HG02678 (cell line): ENCODE measurements at regions not wholly inside any gene's neighbourhood (a gene's known extent, or its start where the extent isn't known, plus 50 kb on each side); places are given as distances from the start of the nearest gene placed in this dataset.
"Not testable (repeated sequence)": the region's sequence is repeated elsewhere in the genome, so short reads cannot be mapped to it uniquely, and the experiment has no call there.

ENCODE experiments used
- ATAC-seq: cut with Tn5 transposase; IDR thresholded peaks from one replicate; pipeline ENCODE4 v1.9.1; 2021; ENCODE audit warnings: mild to moderate bottlenecking, moderate library complexity; ENCODE audit not compliant: unreplicated experiment

DNA sequence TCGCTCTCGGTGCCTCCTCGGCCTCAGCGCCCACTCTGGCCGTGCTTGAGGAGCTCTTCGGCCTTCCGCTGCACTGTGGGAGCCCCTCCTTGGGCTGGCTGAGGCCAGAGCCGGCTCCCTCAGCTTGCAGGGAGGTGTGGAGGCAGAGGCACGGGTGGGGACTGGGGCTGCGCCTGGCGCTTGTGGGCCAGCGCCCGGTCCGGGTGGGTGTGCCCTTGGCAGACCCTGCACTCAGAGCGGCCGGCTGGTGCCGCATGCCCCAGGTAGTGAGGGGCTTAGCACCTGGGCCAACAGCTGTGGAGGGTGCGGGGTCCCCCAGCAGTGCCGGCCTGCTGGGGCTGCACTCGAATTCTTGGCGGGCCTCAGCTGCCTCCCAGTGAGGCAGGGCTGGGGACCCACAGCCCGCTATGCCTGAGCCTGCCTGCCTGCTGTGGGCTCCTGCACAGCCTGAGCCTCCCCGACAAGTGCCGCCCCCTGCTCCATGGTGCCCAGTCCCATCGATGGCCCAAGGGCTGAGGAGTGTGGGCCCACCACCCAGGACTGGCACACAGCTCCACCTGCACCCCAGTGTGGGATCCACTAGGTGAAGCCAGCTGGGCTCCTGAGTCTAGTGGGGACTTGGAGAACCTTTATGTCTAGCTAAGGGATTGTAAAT lies 2085.2 kb upstream of the ACO1 start:
- no peak for ATAC-seq

DNA sequence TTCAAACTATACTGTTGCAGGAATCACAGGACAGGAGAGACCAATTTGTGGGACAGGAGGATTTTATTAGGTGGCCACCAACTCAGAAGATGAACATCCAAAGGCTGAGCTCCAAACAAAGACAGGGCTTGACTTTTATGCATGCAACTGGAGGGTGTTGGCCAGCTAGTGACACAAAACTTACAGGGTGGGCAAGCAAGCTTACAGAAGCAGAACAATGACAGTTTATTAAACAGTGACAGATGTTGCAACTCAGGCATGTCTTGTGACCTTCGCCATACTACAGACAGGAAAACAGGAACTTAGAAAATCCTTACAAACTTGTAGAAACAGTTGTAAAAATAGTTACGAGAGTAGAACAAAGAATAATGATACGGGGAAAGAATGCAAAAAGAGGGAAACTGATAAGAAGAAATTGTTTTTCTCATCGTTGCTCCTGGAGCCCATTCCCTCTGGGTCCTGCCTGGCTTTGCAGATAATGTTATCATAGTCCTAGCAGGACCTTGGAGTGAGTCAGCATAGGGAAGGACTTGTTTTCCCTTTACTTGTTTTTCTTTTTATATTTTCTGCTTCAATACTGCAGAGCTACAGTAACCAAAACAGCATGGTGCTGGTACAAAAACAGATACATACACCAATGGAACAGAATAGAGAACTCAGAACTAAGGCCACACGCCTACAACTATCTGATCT lies 2083.0 kb upstream of the ACO1 start:
- no peak for ATAC-seq

DNA sequence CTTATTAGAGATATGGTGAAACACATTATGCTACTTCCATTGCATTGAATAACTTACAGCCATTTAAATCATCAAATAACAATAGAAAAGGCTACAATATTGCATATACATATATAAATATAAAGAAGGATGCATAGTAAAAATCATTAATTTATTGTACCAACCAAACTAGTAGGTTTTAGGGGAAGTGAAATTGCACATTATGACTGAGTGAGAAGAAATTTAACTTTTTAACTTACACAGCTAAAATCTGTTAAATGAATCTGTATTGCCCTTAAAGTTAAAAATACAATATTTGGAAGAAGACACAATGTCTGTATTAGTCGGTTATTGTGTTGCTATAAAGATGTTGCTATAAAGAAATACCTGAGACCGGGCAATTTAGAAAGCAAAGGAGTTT lies 2073.7 kb upstream of the ACO1 start:
- no peak for ATAC-seq

DNA sequence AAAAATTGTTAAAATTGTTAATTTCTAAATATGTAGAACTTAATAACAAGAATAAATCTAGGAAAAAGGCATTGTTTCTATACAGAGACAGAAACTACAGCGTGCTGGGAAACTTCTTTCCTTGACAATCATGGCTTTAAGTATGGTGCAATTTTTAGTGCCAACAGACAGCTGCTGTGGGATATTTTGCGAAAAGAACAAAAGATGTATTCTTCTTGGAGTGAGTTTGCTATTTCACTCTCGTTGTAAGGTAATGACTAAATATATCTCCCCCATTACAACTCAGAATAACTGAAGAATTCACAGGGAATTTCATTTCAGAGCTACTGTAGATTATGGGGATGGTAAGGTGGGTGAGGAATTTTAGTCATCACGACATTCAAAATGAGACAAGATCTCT lies 2055.0 kb upstream of the ACO1 start:
- no peak for ATAC-seq

DNA sequence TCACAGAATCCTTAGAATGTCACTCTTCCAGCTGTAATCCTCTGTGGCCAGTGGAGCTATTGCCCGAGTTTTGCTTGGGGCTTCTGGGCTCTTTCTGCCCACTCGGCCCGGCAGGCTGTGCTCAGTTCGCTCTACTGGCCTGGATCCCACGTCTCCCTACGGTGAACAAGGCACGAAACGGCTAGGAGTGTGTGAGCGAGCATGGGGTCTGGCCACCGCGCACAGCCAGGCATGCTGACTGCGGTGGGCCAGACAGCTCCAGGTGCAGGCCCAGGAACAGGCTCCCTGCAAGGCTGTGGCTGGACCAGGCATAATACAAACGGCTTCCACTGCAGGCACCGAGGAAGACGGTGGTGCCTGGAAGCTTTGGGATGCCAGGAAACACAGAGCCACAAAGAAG lies 2035.5 kb upstream of the ACO1 start:
- no peak for ATAC-seq

DNA sequence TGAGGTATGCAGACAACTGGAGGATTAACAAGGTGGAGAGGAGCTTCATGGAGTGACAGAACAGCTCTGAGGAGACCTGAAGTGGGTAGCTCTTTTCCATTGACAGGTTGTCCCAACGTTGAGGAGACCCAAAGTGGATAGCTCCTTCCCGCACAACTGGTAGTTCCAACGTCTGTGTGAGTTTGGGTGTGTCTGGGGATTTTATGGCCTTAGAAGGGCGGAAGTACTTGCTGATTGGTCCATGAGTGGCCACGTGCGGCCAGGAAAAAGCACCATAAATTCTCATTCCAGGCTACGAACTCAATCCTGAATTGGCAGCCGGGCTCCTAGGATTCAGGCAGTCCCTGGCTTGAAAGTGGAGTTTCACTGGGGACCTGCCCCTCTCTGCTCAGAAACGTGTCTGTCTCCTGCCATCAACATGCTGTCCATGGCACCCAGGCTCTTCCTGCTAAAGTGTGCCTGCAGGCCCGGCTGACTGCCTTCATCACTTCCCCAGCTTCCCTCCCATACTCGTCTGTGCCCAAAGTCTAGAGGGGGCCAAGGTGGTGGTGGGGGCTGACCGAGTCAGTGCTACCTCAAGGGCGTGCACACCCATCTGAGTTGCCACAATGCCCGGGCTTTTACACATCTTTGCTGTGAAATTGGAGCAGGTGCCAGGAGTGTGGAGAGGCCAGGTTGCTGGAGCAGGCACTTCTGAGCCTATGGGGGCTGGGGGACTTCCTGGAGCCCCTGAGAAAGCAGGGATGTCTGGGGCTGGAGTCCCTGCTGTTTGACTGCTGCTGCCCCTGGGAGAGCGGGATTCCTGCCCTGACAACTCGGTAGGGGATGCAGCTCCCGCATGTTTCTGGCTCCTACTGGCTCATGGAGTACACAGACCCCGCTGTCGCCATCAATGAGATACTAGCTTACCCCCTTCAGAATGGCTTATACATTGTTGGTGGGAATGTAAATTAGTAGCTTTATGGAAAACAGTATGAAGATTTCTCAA lies 2034.6 kb upstream of the ACO1 start:
- ATAC-seq: no peak

DNA sequence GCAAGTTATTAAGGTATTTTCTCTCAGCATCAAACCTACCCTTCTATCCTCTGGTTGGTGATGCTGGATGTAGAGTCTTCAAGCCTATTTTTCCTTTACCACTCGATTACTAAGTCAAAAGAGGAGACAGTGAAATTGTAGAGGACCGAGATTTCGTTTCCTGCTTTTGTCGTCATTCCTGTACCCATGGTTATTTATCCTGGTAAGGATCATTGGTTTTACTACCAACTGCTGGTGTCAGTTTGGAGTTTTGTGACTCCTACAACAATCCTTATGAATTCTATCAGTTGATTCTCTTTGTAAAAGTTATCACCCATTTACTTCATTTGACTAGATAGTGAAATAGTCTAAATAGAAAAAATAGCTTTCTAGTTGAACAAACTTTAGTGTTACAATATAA lies 2028.2 kb upstream of the ACO1 start:
- no peak for ATAC-seq

DNA sequence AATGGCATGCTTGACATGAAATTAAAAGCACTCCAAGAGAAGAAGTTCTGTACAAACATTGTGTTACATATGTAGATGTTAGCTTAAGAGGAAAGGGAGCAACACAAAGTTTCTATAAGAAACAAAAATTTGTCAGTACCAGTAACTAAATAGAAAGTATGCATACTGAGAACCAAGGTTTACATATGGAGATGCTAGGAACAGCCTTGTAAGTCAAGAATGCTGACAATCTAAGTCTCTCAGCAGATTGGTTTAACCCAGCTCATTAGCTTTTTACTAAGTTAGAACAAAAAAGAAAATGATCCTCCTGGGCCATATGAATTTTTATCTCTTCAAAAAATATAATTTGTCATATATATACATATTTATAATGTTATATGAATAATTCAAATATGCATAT lies 2022.1 kb upstream of the ACO1 start:
- ATAC-seq: no peak

DNA sequence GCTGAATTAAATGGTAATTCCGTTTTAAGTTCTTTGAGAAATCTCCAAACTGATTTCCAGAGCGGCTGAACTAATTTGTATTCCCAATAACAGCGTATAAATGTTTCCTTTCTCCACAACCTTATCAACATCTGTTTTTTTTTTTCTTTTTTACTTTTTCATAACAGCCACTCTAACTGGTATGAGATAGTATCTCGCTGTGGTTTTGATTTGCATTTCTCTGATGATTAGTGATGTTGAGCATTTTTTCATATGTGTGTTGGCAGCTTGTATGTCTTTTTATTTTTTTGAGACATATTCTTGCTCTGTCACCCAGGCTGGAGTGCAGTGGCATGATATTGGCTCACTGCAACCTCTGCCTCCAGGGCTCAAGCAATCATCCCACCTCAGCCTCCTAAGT lies 2018.3 kb upstream of the ACO1 start:
- not testable (repeated sequence) for ATAC-seq

DNA sequence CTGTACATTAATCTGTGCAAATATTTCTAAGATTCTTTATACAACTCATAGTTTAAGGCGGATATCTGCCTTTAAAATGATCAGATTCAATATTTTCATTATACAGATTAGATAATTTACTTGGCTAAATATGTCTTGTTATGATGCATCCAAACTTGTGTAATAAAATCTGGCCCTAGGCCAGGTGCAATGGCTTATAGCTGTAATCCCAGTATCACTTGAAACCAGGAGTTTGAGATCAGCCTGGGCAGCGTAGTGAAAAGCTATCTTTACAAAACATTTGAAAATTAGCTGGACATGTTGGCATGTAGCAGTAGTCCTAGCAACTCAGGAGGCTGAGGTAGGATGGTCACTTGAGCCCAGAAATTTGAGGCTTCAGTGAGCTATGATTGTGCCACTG lies 2002.2 kb upstream of the ACO1 start:
- ATAC-seq: no peak

DNA sequence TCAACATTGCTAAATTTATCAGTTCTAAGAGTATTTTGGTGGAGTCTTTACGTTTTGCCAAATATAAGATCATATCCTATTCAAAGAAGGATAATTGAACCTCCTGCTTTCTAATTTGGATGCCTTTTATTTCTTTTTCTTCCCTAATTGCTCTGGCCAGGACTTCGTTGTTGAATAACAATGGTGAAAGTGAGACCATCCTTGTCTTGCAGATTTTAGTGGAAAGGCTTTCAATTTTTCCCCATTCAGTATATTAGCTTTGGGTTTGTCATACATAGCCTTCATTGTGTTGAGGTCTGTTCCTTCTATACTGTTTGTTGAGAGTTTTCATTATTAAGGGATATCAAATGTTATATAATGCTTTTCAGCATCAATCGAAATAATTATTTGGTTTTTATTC lies 1974.2 kb upstream of the ACO1 start:
- no peak for ATAC-seq

DNA sequence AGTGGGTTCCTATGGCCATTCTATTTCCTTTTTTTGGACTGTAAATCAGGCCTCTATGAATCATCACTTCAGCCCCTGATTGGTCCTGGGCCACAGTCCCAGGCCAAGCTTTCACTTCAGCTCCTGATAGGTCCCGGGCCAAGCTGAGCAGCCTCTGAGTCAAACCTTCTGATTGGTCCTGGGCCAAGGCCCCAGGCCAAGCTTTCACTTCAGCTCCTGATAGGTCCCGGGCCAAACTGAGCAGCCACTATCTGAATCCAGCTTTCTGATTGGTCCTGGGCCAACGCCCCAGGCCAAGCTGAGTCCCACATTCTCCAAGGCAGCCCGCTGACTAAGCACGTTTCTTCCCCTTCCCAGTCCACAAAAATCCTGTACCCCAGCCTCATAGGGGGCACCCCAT lies 1972.9 kb upstream of the ACO1 start:
- no peak for ATAC-seq

DNA sequence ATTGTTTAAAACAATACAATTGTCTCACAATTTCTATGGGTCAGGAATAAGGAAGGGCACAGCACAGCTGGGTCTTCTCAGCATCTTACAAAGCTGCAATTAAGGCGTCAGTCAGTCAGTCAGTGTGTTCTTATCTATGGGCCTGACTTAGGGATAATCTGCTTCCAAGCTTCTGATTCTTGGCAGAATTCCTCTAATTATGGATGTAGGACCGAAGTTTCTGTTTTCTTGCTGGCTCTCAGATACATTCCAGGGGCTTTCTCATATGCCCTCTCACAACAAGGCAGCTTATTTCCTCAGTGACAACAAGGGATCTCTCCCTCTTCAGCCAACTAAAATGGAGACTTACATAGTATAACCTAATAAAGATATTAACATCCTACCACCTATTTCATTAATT lies 1925.3 kb upstream of the ACO1 start:
- no peak for ATAC-seq

DNA sequence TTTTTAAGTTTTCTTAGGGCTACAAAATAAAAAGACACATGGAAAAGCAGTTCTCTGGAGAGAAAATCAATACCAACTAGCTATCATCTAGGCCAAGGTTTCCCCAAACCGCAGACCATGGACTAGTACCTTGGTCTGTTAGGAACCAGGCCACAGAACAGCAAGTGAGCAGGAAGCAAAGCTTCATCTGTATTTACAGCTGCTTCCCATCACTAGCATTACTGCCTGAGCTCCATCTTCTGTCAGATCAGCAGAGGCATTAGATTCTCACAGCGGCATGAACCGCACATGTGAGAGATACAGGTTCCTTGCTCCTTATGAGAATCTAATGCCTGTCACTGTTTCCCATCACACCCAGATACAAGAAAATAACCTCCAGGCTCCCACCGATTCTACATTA lies 1907.6 kb upstream of the ACO1 start:
- no peak for ATAC-seq

DNA sequence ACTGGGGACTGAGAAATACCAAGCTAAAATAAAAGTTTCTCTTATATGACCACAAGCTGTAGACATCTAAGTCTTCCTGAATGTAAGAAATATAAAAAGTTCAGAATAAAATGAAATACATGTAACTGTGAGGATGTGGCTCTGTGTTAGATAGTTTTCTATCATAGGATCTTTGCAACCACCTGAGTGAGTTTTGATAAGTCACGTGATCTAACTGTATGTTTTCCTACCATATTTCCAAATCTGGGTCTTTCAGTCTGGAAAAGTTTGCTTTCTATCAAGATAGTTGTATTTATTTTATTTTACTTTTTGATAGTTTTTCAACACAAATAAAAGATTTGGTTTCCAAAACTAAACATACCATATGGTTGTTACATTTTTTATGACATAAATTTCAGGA lies 1905.8 kb upstream of the ACO1 start:
- ATAC-seq: no peak

DNA sequence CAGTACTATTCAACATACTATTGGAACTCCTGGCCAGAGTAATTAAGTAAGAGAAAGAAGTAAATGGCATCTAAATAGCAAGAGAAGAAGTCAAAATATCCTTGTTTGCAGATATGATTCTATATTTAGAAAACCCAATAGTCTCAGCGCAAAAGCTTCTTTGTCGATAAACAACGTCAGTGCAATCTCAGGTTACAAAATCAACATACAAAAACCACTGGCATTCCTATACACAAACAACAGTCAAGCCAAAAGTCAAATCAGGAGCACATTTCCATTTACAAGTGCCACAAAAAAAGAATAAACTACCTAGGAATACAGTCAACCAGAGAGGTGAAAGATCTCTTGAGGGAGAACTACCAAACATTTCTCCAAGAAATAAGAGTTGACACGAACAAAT lies 1901.9 kb upstream of the ACO1 start:
- ATAC-seq: no peak

DNA sequence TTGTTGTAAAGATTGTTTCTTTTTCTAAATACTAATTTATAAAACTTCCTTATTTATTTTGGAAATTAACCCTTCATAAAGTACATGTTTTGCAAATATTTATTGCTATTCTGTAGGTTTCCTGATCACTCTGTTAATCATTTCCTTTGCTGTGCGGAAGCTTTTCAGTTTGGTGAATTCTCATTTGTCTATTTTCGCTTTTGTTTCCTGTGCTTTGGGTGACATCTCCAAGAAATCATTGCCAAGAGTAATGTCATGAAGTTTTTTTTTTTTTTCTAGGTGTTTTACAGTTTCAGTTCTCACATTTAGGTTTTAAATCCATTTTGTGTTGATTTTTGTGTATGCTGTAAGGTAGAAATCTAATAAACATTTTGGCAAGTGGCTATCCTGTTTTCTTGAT lies 1899.8 kb upstream of the ACO1 start:
- ATAC-seq: no peak

DNA sequence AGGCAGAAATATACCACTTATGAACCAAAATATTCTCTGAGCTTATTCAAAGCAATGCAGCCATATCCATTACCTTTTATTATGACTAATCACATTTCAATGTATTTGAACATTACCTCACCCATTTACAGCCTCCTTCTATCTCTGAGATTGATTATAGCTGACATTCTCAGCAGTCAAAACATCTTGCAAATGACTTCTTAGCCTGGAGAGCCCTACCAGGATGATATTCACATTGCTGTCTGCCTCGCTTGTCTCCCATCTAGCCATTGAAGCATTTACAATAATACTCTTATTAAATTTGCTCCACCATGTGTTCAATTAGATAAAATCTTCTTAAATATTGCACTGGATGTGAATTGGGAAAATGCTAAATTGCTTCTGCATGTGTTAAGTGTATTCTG lies 1879.9 kb upstream of the ACO1 start:
- no peak for ATAC-seq

DNA sequence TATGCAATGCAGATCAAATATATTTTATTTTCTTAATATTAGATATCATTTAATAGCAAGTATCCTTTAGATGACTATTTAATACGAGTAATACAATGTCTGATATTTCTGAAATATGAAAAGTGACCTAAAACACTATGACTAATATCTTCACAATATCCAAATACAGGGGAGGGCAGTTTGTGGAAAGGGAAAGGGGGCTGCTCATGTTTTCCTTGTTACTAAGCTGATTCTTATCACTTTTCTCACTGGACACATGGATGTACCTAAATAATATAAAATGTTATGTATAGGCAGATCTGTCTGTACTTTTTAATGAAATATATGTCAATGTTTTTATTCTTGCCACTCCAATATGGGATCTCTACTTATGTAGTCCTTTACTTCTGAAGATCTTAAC lies 1879.1 kb upstream of the ACO1 start:
- no peak for ATAC-seq

DNA sequence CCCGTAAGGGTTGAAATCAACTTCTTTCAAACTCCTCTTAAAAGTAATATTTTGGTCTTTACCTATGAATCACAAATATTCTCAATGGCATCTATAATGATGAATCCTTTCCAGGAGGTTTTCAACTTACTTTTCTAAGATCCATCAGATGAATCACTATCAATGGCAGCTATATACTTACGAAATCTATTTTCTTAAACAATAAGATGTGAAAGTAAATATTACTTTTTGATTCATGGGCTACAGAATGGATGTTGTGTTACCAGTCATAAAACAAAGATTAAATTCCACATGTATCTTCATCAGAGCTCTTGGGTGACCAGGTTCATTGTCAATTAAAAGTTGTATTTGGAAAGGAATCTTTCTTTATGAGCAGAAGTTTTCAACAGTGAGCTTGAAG lies 1877.7 kb upstream of the ACO1 start:
- ATAC-seq: no peak

DNA sequence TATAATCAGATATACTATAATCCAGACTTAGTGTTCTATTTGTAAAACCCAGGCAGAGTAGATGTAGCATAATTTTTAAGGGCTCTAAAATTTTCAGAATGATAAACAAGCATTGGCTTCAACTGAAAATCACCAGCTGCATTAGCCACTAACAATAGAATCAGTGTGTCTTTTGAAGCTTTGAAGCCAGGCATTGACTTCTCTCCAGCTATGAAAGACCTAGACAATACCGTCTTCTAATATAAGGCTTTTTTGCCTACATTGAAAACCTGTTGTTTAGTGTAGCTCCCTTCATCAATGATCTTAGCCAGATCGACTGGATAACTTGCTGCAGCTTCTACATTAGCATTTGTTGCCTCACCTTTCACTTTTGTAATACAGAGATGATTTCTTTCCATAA lies 1877.3 kb upstream of the ACO1 start:
- no peak for ATAC-seq

DNA sequence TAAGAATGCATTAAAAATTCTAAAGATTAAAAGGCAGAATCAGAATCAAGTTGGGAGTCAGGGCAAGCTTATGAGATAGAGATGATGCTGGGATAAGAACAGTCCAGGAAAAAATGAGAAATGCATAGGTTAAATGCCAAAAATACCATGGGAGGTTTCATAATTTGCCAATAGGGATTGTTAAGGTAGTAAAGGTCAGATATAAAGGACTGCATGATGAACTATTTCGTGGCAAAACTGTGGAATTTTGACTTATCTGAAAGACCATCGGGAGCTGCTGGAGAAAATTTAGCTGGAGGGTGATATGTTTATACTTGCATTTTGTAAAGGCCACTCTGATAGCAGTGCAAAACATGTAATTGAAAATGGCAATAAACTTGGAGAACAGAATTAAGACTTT lies 1872.8 kb upstream of the ACO1 start:
- ATAC-seq: no peak
